ENCODE measurements at regions not wholly inside any gene's neighbourhood (a gene's known extent, or its start where the extent isn't known, plus 50 kb on each side); places are given as distances from the start of the nearest gene placed in this dataset.

DNA sequence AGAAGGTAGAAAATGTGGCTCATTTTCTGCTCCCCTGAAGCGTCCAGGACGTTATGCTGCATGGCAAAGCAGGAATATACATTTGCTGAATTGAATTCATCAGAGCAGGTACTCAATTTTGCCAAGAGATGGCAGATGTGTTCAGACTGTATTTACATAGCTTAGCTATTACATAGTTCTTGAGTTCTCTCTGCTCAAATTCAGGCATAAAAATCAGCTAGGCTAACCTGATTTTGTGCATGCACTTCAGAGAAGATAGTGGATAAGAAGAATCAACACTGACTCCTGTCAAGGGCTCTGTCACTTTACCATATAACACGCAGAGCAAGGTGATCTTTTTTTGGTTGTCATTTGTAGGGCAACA lies 209.2 kb upstream of the FAM3C start:
- TF ChIP-seq, protein P1, sequence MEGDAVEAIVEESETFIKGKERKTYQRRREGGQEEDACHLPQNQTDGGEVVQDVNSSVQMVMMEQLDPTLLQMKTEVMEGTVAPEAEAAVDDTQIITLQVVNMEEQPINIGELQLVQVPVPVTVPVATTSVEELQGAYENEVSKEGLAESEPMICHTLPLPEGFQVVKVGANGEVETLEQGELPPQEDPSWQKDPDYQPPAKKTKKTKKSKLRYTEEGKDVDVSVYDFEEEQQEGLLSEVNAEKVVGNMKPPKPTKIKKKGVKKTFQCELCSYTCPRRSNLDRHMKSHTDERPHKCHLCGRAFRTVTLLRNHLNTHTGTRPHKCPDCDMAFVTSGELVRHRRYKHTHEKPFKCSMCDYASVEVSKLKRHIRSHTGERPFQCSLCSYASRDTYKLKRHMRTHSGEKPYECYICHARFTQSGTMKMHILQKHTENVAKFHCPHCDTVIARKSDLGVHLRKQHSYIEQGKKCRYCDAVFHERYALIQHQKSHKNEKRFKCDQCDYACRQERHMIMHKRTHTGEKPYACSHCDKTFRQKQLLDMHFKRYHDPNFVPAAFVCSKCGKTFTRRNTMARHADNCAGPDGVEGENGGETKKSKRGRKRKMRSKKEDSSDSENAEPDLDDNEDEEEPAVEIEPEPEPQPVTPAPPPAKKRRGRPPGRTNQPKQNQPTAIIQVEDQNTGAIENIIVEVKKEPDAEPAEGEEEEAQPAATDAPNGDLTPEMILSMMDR (IDR thresholded peaks at IDR 0.05; ENCODE audit: extremely low read depth, missing control alignments) = no peak
- DNase-seq (ENCODE audit: low spot score) = no peak

DNA sequence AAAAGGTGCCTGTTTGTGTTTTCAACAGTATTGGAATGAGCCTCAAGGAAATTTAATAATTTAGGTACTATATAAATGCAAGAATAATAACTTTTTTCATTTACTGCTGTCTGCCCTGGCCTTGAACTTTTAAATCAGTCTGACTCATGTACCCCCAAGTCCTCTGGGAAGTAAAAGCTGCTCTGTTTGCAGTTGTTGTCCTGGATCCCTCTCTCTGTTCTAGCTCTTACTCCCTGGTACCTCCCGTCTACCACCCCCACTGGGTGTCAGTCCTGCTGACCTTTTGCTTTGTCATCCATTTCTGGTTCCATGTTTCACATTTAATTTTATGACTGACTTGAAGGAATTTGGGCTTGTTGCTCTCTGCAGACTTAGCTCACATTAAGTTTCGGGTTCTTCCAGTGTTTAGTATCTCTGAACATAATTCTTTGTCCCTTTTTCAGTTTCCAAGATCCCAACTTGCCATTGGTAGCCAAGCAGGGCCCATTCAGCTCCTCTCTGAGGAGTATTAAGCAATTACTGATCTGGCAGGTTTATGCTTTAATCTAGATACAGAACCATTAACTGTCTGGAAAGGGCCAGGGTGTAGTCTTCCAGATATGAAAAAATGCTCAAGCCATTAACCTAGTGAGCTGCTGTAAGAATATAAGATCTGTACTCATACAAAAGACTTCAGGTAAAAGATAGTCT lies 208.7 kb upstream of the FAM3C start:
- no peak for DNase-seq (ENCODE audit: low spot score)
- TF ChIP-seq, protein P1 (IDR thresholded peaks at IDR 0.05; ENCODE audit: extremely low read depth, missing control alignments) = no peak

DNA sequence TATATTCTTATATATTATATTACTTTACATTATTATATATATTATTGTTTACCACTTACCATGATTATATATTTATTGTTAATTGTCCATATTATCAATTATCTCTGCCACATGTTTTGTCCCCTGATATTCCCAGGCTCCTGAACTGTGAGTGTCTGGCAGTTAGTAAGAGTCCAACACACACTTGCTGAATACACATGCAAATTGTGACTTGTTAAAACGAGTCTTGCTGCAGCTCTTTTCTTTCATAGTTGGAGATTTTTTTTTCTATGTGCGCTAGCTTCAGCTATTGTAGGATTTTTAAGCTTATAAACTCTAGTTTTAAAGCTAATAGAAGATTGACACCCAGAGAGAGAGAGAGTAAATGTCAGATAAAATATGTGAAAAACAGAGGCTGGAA lies 207.8 kb upstream of the FAM3C start:
- TF ChIP-seq, protein P1 (IDR thresholded peaks at IDR 0.05; ENCODE audit: extremely low read depth, missing control alignments) = no peak
- DNase-seq (ENCODE audit: low spot score) = no peak

DNA sequence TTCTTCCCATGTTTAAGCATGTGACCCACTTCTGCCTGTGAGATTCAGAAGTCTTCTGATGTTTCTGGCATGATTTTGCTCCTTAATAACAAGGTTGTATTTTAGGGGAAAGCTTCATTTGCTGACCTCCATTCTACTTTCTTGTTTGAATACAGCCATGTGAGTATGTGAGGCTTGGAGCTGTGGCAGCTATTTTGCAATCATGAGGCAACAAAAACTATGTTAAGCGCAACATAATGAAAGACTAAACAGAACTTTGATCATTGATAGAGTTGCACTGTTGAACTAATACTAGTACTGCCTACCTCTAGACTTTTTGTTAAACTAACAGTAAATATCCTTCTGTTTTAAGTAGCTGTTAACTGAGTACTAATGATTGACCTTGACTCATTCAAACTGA lies 203.8 kb upstream of the FAM3C start:
- DNase-seq (ENCODE audit: low spot score) = no peak
- TF ChIP-seq, protein P1 (IDR thresholded peaks at IDR 0.05; ENCODE audit: extremely low read depth, missing control alignments) = no peak

DNA sequence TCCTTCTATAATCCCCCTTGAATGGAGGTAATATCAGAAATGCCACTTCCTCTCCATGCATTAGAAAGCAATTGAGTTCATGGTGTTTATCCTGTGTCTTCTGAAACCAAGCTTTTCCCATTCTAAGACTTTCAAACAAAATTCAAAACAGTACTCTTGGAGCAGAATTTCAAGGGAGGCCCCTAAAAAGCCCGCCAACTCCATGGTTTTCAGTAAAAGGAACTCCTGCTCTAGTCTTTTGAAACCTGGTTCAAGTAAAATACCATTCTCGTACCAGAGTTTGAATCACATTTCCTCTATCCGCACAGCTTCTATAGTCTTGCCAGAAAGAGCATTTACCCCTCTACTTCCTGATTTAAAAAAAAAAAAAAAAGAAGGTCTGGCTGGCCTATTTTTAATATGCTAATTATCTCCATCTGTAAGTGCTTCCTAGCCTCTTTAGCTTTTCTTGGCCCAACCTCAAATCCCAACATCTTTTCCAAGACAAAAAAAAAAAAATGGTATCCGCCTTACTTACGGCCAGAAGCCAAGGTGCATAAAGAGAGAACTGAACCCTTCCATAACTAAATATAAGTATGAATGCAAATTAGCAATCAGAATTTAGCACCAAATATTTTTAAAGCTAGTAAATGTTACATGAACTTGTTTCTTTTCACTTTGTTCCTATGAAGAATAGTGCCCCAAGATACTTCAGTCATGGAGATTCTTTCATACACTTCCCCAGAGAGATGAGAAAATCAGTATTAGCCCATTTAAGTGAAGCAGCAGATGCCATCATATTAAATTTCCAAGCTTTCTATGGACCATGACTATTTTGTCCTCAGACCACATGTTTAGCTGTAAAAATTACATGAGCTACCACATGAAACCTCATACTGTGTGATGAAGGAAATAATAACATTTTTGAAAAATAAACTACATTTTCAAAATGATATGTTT lies 199.9 kb upstream of the FAM3C start:
- DNase-seq (ENCODE audit: low spot score) = no peak
- TF ChIP-seq, protein P1 (IDR thresholded peaks at IDR 0.05; ENCODE audit: extremely low read depth, missing control alignments) = no peak

DNA sequence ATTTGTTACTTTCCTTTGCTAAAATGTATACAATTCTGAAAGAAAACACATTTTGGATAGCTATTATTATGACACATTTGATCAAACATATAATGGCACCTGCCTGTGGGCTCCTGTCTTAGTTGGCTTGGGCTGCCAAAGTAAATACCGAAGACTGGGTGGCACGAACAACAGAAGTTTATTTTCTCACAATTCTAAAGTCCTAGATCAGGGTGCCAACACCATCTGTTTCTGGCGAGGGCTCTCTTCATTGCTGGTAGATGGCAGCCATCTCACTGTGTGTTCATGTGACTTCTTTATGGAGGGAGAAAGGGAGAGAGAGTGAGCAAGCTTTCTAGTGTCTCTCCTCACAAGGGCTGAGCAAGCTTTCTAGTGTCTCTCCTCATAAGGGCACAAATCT lies 195.8 kb upstream of the FAM3C start:
- DNase-seq (ENCODE audit: low spot score) = no peak
- TF ChIP-seq, protein P1 (IDR thresholded peaks at IDR 0.05; ENCODE audit: extremely low read depth, missing control alignments) = no peak

DNA sequence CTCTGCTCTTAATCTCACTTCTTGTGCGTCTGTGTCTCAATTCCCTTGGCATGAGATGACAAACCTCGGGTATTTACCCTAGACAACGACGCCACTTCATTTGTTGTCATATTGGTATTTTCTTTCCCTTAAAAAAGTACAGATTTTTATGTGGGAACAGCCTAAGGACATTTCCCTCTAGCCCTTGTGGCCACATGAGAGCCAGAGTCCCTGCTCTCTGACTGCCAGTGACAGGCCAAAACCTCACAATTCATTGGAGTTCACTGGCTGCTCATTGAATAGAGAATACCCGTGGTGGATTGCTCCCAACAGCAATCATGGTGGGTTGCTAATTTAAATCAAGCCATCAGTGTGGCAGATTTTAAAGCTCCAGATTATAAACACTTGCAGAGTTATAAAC lies 191.3 kb upstream of the FAM3C start:
- no peak for DNase-seq (ENCODE audit: low spot score)
- TF ChIP-seq, protein P1 (IDR thresholded peaks at IDR 0.05; ENCODE audit: extremely low read depth, missing control alignments) = no peak

All from GM20000 (cell line).